Suprapubic skin (tissue), 4 donors: ENCODE measurements at regions not wholly inside any gene's neighbourhood (a gene's known extent, or its start where the extent isn't known, plus 50 kb on each side); places are given as distances from the start of the nearest gene placed in this dataset.
A peak's percentile ranks its signal among the peaks of the same experiment; 100 is the strongest.

ENCODE experiments used
- DNase-seq, 2 donors: peaks; one replicate each; pipeline ENCODE4 v3.0.0-alpha.2; 2019; ENCODE audit warnings: low spot score in 2 of 2
- H3K27ac ChIP-seq: fragments of 200-600 bp; sonication (generic); one replicate; pipeline ENCODE4 v1.5.1; 2019
- H3K27me3 ChIP-seq: fragments of 200-600 bp; sonication (generic); one replicate; pipeline ENCODE4 v1.5.1; 2019
- H3K36me3 ChIP-seq: fragments of 200-600 bp; sonication (generic); one replicate; pipeline ENCODE4 v1.5.1; 2019
- H3K4me1 ChIP-seq: fragments of 200-600 bp; sonication (generic); one replicate; pipeline ENCODE4 v1.5.1; 2019
- H3K4me3 ChIP-seq: fragments of 200-600 bp; sonication (generic); one replicate; pipeline ENCODE4 v1.5.1; 2019; ENCODE audit warnings: mild to moderate bottlenecking
- H3K9me3 ChIP-seq: fragments of 200-600 bp; sonication (generic); one replicate; pipeline ENCODE4 v1.5.1; 2019
- EP300 ChIP-seq: sonication (generic); formaldehyde crosslinking; IDR thresholded peaks from one replicate; pipeline ENCODE4 v1.6.1; 2017; ENCODE audit warnings: antibody characterized with exemption
- POLR2A ChIP-seq, 2 donors: fragments of 450-650 bp; IDR thresholded peaks; one replicate each; pipeline ENCODE4 v1.6.1; 2017; ENCODE audit warnings: antibody characterized with exemption in 2 of 2, mild to moderate bottlenecking in 2 of 2, moderate library complexity in 2 of 2
- POLR2AphosphoS5 ChIP-seq, 3 donors: sonication (generic); formaldehyde crosslinking; IDR thresholded peaks; one replicate each; pipeline ENCODE4 v1.6.1; 2017; ENCODE audit warnings: antibody characterized with exemption in 3 of 3
- WGBS: methylation state at CpG from one replicate; pipeline ENCODE4 v1.1.5; 2018; 5-methylcytosine and 5-hydroxymethylcytosine counted together
- TF ChIP-seq, protein P1 (sequence below), 2 donors: fragments of 200-600 bp in 1 of 2; fragments of 450-650 bp in 1 of 2; sonication (generic) in 1 of 2; IDR thresholded peaks; one replicate each; pipeline ENCODE4 v1.5.1; 2016 to 2019; ENCODE audit warnings: antibody characterized with exemption in 2 of 2, mild to moderate bottlenecking in 1 of 2, moderate library complexity in 1 of 2

DNA sequence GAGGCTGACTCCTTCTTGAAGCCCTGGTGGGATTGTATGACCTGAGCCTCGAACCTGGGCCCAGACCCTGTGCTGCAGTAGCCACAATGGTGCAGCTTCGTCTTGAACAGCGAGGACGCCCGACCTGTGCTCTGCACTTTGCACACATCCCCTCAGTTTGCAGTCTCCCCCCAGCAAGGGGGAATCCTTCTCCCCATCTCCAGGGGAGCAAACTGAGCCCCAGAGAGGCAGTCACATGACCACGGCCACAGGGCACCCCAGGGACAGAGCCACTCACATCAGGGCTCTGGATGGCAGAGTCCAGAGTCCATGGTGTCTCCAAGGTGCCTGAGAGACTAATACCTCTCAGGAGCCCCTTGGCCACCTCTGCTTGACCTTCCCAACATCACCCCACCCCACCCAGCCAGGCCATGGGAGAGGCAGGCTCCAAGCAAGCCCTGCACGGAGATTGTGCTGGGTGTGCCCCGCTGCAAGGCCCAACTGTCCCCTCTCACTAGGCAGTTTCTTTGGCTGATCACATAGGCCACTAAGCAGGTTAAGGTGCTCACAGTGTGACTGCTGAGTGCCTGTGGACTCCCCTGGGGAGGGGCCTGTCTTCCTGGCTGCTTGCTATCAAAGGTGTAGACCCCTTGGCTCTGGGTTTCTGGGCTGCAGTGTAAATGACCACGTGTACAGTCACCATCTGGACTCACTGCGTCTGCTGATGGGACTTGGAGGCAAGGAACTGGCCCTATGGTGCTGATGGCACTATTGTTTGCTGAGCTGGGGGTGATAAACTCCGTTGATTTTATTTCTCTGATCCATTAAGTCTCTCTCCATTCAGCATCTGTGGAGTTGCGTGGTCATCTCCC is 398.1 kb downstream of the MATN1 start:
- DNase-seq = peak in 1 of 2 donors; percentile 66
- Histone ChIP-seq H3K36me3 (no peaks in the 10 kb centered on the region), H3K4me3 (no peak overlapping the region), H3K4me1 (no peaks in the 10 kb centered on the region), H3K27ac (no peak overlapping the region), H3K9me3 (no peaks in the 10 kb centered on the region), H3K27me3 (peaks cover 18% of the 10 kb centered on the region)
- WGBS = 88% methylated on average over 12 of the region's 12 CpGs
- TF ChIP-seq POLR2AphosphoS5 (IDR thresholded peaks at IDR 0.05) (no peak), POLR2A (IDR thresholded peaks at IDR 0.05) (no peak), EP300 (no peak)
- TF ChIP-seq, protein P1, sequence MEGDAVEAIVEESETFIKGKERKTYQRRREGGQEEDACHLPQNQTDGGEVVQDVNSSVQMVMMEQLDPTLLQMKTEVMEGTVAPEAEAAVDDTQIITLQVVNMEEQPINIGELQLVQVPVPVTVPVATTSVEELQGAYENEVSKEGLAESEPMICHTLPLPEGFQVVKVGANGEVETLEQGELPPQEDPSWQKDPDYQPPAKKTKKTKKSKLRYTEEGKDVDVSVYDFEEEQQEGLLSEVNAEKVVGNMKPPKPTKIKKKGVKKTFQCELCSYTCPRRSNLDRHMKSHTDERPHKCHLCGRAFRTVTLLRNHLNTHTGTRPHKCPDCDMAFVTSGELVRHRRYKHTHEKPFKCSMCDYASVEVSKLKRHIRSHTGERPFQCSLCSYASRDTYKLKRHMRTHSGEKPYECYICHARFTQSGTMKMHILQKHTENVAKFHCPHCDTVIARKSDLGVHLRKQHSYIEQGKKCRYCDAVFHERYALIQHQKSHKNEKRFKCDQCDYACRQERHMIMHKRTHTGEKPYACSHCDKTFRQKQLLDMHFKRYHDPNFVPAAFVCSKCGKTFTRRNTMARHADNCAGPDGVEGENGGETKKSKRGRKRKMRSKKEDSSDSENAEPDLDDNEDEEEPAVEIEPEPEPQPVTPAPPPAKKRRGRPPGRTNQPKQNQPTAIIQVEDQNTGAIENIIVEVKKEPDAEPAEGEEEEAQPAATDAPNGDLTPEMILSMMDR (IDR thresholded peaks at IDR 0.05) = no peak

DNA sequence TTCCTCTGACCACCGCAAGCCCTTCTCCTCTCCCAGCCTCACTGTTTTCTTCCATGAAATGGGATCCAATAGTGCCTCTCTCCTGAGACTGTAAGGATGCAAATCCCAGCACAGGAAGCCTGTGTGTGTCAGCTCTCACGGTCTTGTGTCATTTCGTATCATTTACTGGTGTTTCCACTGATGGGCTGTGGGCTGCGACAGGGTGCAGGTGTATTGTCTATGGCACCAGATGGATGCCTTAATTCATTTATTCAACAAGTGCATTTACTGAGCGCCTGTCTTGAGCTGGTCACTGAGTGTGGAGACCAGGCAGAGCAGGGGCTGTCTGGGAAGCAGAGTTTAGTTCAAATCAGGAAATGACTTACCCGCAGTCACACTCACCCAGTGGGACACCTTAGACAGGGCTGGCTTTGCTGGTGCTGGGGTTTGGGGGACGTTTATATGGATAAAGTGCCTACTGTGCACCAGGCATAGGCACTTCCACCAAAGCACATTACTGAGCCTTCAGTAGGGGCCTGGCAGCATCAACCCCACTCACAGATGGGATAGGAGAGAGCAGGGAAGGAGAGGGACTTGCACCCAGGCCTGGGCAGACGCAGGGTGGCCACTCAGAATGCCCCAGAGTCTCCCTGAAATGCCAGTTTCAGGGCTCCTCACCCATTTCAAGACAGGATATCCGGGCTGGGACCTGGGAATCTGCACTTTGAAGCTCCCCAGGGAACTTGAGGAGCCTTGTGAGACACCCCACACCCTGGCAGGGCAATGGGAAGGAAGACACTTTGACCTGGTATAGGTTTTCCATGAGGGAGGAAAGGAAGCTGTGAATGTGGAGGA is 398.9 kb downstream of the MATN1 start:
- Histone ChIP-seq H3K27me3 (peaks cover 22% of the 10 kb centered on the region), H3K27ac (no peak overlapping the region), H3K4me3 (no peak overlapping the region), H3K4me1 (no peaks in the 10 kb centered on the region), H3K9me3 (no peaks in the 10 kb centered on the region), H3K36me3 (no peaks in the 10 kb centered on the region)
- peak in 1 of 2 donors; percentile 65 for DNase-seq
- TF ChIP-seq POLR2A (IDR thresholded peaks at IDR 0.05) = no peak
- no peak for TF ChIP-seq EP300
- no peak for TF ChIP-seq POLR2AphosphoS5 (IDR thresholded peaks at IDR 0.05)
- TF ChIP-seq, protein P1 (IDR thresholded peaks at IDR 0.05) = no peak
- 84% methylated on average over 5 of the region's 9 CpGs for WGBS

DNA sequence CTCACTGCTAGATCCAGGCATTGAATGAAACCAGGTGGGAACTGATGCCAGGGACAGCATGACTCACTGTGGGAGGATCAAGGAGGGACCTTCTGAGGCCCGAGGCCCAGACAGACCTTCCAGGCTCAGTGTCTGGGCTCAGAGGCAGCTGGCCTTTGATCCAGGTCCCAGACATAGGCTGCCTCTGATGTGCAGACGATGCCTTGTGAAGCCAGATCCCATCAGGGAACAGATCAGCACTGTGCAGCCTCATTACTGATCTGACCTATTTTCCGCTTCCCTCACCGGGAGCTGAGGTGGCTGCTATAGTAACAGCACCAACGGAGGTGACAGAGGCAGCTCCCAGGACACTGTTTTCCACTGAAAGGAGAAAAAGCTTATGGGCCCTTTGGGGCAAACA is 399.5 kb downstream of the MATN1 start:
- H3K4me3 ChIP-seq = no peak overlapping the region
- 31% methylated on average over 5 of the region's 5 CpGs for WGBS
- TF ChIP-seq, protein P1 (IDR thresholded peaks at IDR 0.05) = no peak
- TF ChIP-seq POLR2AphosphoS5 (IDR thresholded peaks at IDR 0.05) (no peak), EP300 (no peak)
- DNase-seq = peak in 1 of 2 donors; percentile 7
- no peak overlapping the region for H3K27ac ChIP-seq
- no peaks in the 10 kb centered on the region for H3K9me3 ChIP-seq
- H3K4me1 ChIP-seq = no peaks in the 10 kb centered on the region
- no peaks in the 10 kb centered on the region for H3K36me3 ChIP-seq
- peaks cover 22% of the 10 kb centered on the region for H3K27me3 ChIP-seq

DNA sequence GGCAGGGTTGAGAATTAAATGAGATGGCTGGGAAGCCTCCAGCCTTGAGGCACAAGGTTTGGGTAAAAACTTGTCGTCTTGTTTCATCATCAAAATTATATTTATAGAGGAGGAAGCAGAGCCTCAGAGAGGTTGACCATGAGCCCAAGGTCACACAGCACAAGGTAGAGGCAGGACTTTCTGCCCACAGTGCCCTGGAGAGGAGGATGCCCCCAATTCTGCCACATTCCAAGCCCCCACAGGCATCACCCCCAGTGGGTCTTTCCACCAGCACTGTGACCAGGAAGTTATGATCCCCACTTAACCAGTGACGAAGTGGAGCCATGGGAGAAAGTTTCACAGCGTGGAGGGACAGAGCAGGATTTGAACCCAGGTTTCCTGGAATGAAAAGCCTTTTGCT is 400.0 kb downstream of the MATN1 start:
- Histone ChIP-seq H3K9me3 (no peaks in the 10 kb centered on the region), H3K27ac (no peak overlapping the region), H3K36me3 (no peaks in the 10 kb centered on the region), H3K4me3 (no peak overlapping the region), H3K27me3 (peaks cover 23% of the 10 kb centered on the region), H3K4me1 (no peaks in the 10 kb centered on the region)
- DNase-seq = peak in 1 of 2 donors; percentile 29
- TF ChIP-seq POLR2A (IDR thresholded peaks at IDR 0.05) = no peak
- whole genome bisulfite sequencing = 85% methylated on average over 2 of the region's 3 CpGs

DNA sequence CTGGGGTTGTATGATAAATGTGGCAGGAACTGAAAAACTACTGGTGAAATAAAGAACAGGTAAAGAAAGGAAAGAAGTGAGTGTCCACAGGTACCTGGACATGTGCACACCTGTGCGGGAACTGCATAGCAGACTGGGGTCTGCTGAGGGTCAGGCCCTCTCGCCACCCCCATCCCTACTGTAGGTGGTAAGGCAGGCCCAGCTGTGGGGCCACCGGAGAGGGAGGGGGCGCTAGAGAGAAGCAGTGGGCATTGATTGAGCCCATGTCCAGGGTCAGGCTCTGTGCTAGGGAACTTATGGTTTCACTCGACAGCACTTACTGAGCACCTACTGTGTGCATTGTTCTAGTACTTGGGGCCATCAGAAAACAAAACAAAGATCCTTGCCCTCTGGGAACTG is 400.5 kb downstream of the MATN1 start:
- Histone ChIP-seq H3K9me3 (no peaks in the 10 kb centered on the region), H3K36me3 (no peaks in the 10 kb centered on the region), H3K27ac (no peak overlapping the region), H3K27me3 (peaks cover 22% of the 10 kb centered on the region), H3K4me1 (no peaks in the 10 kb centered on the region), H3K4me3 (no peak overlapping the region)
- DNase-seq = peak in 1 of 2 donors; percentile 71
- 69% methylated on average over 5 of the region's 5 CpGs for WGBS
- no peak for TF ChIP-seq EP300
- TF ChIP-seq POLR2AphosphoS5 (IDR thresholded peaks at IDR 0.05) = no peak
- TF ChIP-seq POLR2A (IDR thresholded peaks at IDR 0.05) = no peak
- TF ChIP-seq, protein P1 (IDR thresholded peaks at IDR 0.05) = no peak
